A549 (cell line): ENCODE measurements at regions not wholly inside any gene's neighbourhood (a gene's known extent, or its start where the extent isn't known, plus 50 kb on each side); places are given as distances from the start of the nearest gene placed in this dataset.

Experiments
- ATAC-seq, 2 experiments: fragments of 200-7000 bp in 1 of 2; fragments of >200 bp in 1 of 2; cut with Nextera tagmentation in 1 of 2; cut with Tn5 transposase in 1 of 2; 3 replicates each; pipeline versions ENCODE4 v1.8.0 to v1.9.1; 2018 to 2020; ENCODE audit warnings: mild to moderate bottlenecking in 1 of 2, moderate library complexity in 1 of 2
- CTCF ChIA-PET: fragments of 300-600 bp; sonication (Branson Sonifier 250); formaldehyde crosslinking; extraction: SDS; loops from one replicate; lab custom pipeline; 2021; ENCODE audit warnings: antibody characterized with exemption, inconsistent platforms; lab: Yijun Ruan, JAX
- POLR2A ChIA-PET: fragments of 350-600 bp; formaldehyde crosslinking; extraction: SDS; loops from one replicate; lab custom pipeline; 2021; ENCODE audit warnings: antibody characterized with exemption, inconsistent platforms; lab: Yijun Ruan, JAX
- DNase-seq, 2 experiments: peaks; one replicate each; pipeline versions ENCODE4 v3.0.0 to v3.0.0-alpha.2; 2011 to 2016; ENCODE audit warnings: low read depth in 1 of 2, low spot score in 1 of 2
- FAIRE-seq: peaks from 2 replicates; lab custom pipeline; 2011; peaks lifted over from hg19 to GRCh38; lab: Jason Lieb, UNC
- H3K27ac ChIP-seq, 2 experiments: fragments of >200 bp; sonication (Bioruptor Twin); formaldehyde crosslinking; 3 replicates each; pipeline ENCODE4 v1.5.1; 2016 to 2017
- H3K4me1 ChIP-seq: fragments of >200 bp; sonication (Bioruptor Twin); formaldehyde crosslinking; 3 replicates; pipeline ENCODE4 v1.6.1; 2016
- H3K4me2 ChIP-seq: fragments of >200 bp; sonication (Bioruptor Twin); formaldehyde crosslinking; 3 replicates; pipeline ENCODE4 v1.6.1; 2016
- H3K4me3 ChIP-seq: fragments of >200 bp; sonication (Bioruptor Twin); formaldehyde crosslinking; 3 replicates; pipeline ENCODE4 v1.5.1; 2016
- H3K9me3 ChIP-seq: fragments of >200 bp; sonication (Bioruptor Twin); formaldehyde crosslinking; 3 replicates; pipeline ENCODE4 v1.6.1; 2016
- CEBPB ChIP-seq, 2 experiments: fragments of >200 bp in 1 of 2; sonication (Bioruptor Twin) in 1 of 2; formaldehyde crosslinking in 1 of 2; IDR thresholded peaks; 2 replicates each; pipeline ENCODE4 v1.6.1; 2012 to 2016
- CHD4 ChIP-seq: fragments of 200-600 bp; sonication (generic); IDR thresholded peaks from 2 replicates; pipeline ENCODE4 v1.6.1; 2016; ENCODE audit warnings: antibody characterized with exemption, mild to moderate bottlenecking, borderline replicate concordance
- EHF ChIP-seq: fragments of 250-450 bp; sonication (Bioruptor Pico); IDR thresholded peaks from 2 replicates; pipeline ENCODE4 v1.5.0; 2020; ENCODE audit warnings: mild to moderate bottlenecking
- FOSB ChIP-seq: fragments of 250-450 bp; sonication (Bioruptor Pico); IDR thresholded peaks from 2 replicates; pipeline ENCODE4 v1.5.0; 2020; ENCODE audit warnings: mild to moderate bottlenecking, moderate library complexity
- GATA3 ChIP-seq: IDR thresholded peaks from 2 replicates; pipeline ENCODE4 v1.6.1; 2012; ENCODE audit warnings: borderline replicate concordance
- HEYL ChIP-seq: fragments of 250-450 bp; sonication (Bioruptor Pico); IDR thresholded peaks from 2 replicates; pipeline ENCODE4 v1.8.0; 2021; ENCODE audit warnings: mild to moderate bottlenecking, moderate library complexity
- HOXA7 ChIP-seq: fragments of 250-450 bp; sonication (Bioruptor Pico); IDR thresholded peaks from 2 replicates; pipeline ENCODE4 v1.5.0; 2020; ENCODE audit warnings: mild to moderate bottlenecking, moderate library complexity
- JUN ChIP-seq, 2 experiments: fragments of >200 bp; sonication (Bioruptor Twin); formaldehyde crosslinking; IDR thresholded peaks; 2 replicates in 1 of 2; 3 replicates in 1 of 2; pipeline ENCODE4 v1.6.1; 2016 to 2017
- MAZ ChIP-seq: fragments of 150-350 bp; IDR thresholded peaks from 2 replicates; pipeline ENCODE4 v1.6.1; 2014; ENCODE audit warnings: antibody characterized with exemption, low read depth, low read length, borderline replicate concordance
- MYC ChIP-seq: IDR thresholded peaks from 2 replicates; pipeline ENCODE4 v1.6.1; 2012; ENCODE audit warnings: mild to moderate bottlenecking, inconsistent platforms, low read length, improper control_type of control experiment, borderline replicate concordance
- NFE2L2 ChIP-seq: fragments of 150-350 bp; conservative IDR thresholded peaks from 2 replicates; pipeline ENCODE4 v1.6.1; 2014; ENCODE audit warnings: low read length
- PHF8 ChIP-seq: fragments of 200-600 bp; sonication (generic); IDR thresholded peaks from 2 replicates; pipeline ENCODE4 v1.6.1; 2016; ENCODE audit warnings: low read depth, mild to moderate bottlenecking, antibody characterized with exemption, moderate library complexity, borderline replicate concordance
- POLR2A ChIP-seq: IDR thresholded peaks from 2 replicates; pipeline ENCODE4 v1.6.1; 2012; ENCODE audit warnings: mild to moderate bottlenecking, low read length
- POLR2AphosphoS2 ChIP-seq: conservative IDR thresholded peaks from 2 replicates; pipeline ENCODE4 v1.6.1; 2012; ENCODE audit warnings: low read length, improper control_type of control experiment, inconsistent platforms
- SMC3 ChIP-seq: fragments of >200 bp; sonication (Bioruptor Twin); formaldehyde crosslinking; IDR thresholded peaks from 3 replicates; pipeline ENCODE4 v1.6.1; 2018; ENCODE audit warnings: inconsistent platforms
- SREBF2 ChIP-seq: fragments of 450-650 bp; IDR thresholded peaks from 2 replicates; pipeline ENCODE4 v1.6.1; 2014; ENCODE audit warnings: mild to moderate bottlenecking, moderate library complexity
- TFCP2L1 ChIP-seq: fragments of 250-450 bp; sonication (Bioruptor Pico); IDR thresholded peaks from 2 replicates; pipeline ENCODE4 v1.5.0; 2021; ENCODE audit warnings: mild to moderate bottlenecking
- ZC3H11A ChIP-seq: fragments of 450-650 bp; IDR thresholded peaks from 2 replicates; pipeline ENCODE4 v1.6.1; 2014; ENCODE audit warnings: antibody characterized with exemption, mild to moderate bottlenecking
- ZSCAN20 ChIP-seq: fragments of 250-450 bp; sonication (Bioruptor Pico); IDR thresholded peaks from 2 replicates; pipeline ENCODE4 v1.8.0; 2022; ENCODE audit warnings: mild to moderate bottlenecking, moderate library complexity
- WGBS: methylation state at CpG from one replicate; pipeline ENCODE4 v1.1.6; 2017; ENCODE audit errors: missing lambda C conversion rate; 5-methylcytosine and 5-hydroxymethylcytosine counted together
- TF ChIP-seq, protein P1 (sequence below): fragments of 250-450 bp; sonication (Bioruptor Pico); IDR thresholded peaks from 2 replicates; pipeline ENCODE4 v1.5.0; 2020; ENCODE audit warnings: low read depth, mild to moderate bottlenecking, moderate library complexity
- TF ChIP-seq, protein P2 (sequence below): fragments of >200 bp; sonication (Bioruptor Twin); formaldehyde crosslinking; IDR thresholded peaks from 2 replicates; pipeline ENCODE4 v1.6.1; 2016
- TF ChIP-seq, protein P3 (sequence below): IDR thresholded peaks from 2 replicates; pipeline ENCODE4 v1.6.1; 2012
- TF ChIP-seq, protein P4 (sequence below): fragments of >200 bp; sonication (Bioruptor Twin); formaldehyde crosslinking; IDR thresholded peaks from 3 replicates; pipeline ENCODE4 v1.5.1; 2016
- TF ChIP-seq, protein P5 (sequence below): fragments of 450-650 bp; IDR thresholded peaks from 2 replicates; pipeline ENCODE4 v1.6.1; 2014; ENCODE audit warnings: antibody characterized with exemption

DNA sequence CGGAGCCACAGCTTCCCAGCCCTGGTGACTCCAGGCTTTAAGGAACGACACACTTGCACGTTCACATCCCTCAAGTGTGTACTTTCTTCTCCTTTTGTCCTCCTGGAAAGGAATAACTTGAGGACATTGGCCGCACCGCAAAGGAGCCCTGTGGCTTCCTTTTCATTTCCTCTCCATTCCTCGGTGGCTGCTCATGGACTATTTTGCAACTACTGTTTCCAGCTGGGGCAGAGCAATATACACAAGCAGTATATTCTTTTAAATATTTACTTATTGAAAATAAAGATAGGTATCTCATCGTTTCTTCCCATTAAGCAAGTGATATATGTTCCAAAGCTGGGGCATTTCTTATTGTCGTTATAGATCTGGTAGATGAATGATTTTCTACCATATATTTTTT, 97.2 kb upstream of the LYZL1 start (continued):
- TF ChIP-seq, protein P1, sequence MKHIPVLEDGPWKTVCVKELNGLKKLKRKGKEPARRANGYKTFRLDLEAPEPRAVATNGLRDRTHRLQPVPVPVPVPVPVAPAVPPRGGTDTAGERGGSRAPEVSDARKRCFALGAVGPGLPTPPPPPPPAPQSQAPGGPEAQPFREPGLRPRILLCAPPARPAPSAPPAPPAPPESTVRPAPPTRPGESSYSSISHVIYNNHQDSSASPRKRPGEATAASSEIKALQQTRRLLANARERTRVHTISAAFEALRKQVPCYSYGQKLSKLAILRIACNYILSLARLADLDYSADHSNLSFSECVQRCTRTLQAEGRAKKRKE (CRISPR knock-in tag): no peak
- TF ChIP-seq FOSB (CRISPR knock-in tag) (no peak), TFCP2L1 (no peak)

DNA sequence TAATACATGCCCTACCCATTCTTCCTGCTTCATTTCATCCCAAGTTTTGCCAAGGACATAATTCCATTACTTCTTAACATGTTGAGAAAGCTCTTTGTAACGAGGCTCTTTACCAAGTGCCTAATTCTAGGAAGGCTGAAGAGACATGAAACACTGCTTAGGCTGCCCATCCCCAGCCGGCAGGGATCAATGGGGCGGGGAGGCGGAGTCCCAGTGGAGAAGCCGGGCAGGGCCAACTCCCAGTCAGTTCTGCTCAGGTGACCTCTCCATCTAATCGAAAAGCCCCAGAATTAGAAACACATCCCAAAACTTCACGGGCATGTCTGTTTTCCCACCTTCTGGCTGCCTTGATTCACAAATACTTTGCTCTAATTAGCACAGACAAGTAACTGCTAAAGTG, 89.5 kb upstream of the LYZL1 start:
- no peak for DNase-seq
- H3K27ac ChIP-seq: no peak overlapping the region
- WGBS: 69% methylated on average over 6 of the region's 7 CpGs
- ChIA-PET CTCF (no interaction called here), POLR2A (no interaction called here)
- peak overlapping the region; percentile 27; the same call in 1 of the 3 replicates for H3K4me2 ChIP-seq
- no peaks in the 10 kb centered on the region for H3K9me3 ChIP-seq
- H3K4me1 ChIP-seq: no peaks in the 10 kb centered on the region
- TF ChIP-seq POLR2AphosphoS2 (no peak), GATA3 (no peak), HEYL (CRISPR knock-in tag) (no peak), EHF (CRISPR knock-in tag) (no peak), SREBF2 (no peak)
- TF ChIP-seq, all 56 proteins: peak for 0
- H3K4me3 ChIP-seq: no peak overlapping the region
- FAIRE-seq (no peak), ATAC-seq (no peak)

DNA sequence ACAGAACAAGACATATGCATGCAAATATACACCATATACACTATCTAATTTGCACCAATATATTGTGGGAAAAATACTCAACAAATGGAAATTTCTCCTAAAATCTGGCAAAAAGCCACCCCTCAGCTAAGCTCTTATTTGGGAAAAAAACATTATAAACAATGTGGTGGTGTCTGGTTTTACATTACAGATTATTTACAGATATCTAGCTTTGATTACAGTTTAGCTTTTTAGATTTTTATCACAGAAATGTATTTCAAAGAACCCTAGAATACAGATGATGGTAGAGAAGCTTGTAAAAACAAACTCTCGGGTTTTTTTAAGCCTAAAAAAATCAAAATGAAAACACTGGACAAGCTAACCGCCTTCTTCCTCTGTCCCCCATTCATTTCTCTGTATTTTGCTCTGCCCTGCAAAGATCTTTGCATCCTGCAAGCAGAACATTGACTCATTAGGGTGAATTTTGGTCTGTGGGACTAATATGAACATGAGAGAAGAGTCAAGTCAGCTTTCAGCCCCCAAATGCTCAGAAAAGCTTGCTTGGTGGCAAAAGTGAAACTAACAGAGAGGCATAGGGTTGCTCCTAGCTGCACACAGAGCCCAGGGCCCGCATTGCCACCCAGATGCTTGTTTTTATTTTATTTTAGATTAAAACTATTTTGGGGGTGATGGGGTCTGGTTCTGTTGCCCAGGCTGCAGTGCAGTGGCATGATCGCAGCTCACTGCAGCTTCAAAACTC, 88.8 kb upstream of the LYZL1 start:
- CTCF ChIA-PET: interaction anchor here (0.6 to 1.8 kb wide), 2 partner anchors 36 to 118 kb away, joined by 3 to 4 read pairs; no protein-coding TSS in a partner anchor

More for the DNA sequence above, 88.8 kb upstream of the LYZL1 start:
- no peak for FAIRE-seq
- no peak for ATAC-seq
- Histone ChIP-seq H3K4me1 (no peaks in the 10 kb centered on the region), H3K4me3 (no peak overlapping the region), H3K27ac (no peak overlapping the region; a peak in 1 of 6 replicates), H3K9me3 (no peaks in the 10 kb centered on the region), H3K4me2 (peak overlapping the region; percentile 39)
- POLR2A ChIA-PET: no interaction called here
- DNase-seq: no peak
- TF ChIP-seq, protein P2, sequence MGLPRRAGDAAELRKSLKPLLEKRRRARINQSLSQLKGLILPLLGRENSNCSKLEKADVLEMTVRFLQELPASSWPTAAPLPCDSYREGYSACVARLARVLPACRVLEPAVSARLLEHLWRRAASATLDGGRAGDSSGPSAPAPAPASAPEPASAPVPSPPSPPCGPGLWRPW: no peak
- TF ChIP-seq PHF8 (no peak), CEBPB (IDR thresholded peaks at IDR 0.05) (no peak), MYC (no peak), EHF (CRISPR knock-in tag) (no peak), SMC3 (no peak), JUN (IDR thresholded peaks at IDR 0.05) (no peak), ZC3H11A (no peak), NFE2L2 (no peak), POLR2A (no peak), FOSB (CRISPR knock-in tag) (no peak), ZSCAN20 (CRISPR knock-in tag) (no peak), MAZ (no peak), CHD4 (no peak), HOXA7 (CRISPR knock-in tag) (no peak)
- TF ChIP-seq, protein P1 (CRISPR knock-in tag): no peak
- TF ChIP-seq, protein P3, sequence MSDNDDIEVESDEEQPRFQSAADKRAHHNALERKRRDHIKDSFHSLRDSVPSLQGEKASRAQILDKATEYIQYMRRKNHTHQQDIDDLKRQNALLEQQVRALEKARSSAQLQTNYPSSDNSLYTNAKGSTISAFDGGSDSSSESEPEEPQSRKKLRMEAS: no peak
- TF ChIP-seq, protein P4, sequence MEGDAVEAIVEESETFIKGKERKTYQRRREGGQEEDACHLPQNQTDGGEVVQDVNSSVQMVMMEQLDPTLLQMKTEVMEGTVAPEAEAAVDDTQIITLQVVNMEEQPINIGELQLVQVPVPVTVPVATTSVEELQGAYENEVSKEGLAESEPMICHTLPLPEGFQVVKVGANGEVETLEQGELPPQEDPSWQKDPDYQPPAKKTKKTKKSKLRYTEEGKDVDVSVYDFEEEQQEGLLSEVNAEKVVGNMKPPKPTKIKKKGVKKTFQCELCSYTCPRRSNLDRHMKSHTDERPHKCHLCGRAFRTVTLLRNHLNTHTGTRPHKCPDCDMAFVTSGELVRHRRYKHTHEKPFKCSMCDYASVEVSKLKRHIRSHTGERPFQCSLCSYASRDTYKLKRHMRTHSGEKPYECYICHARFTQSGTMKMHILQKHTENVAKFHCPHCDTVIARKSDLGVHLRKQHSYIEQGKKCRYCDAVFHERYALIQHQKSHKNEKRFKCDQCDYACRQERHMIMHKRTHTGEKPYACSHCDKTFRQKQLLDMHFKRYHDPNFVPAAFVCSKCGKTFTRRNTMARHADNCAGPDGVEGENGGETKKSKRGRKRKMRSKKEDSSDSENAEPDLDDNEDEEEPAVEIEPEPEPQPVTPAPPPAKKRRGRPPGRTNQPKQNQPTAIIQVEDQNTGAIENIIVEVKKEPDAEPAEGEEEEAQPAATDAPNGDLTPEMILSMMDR: no peak
- TF ChIP-seq, protein P5, sequence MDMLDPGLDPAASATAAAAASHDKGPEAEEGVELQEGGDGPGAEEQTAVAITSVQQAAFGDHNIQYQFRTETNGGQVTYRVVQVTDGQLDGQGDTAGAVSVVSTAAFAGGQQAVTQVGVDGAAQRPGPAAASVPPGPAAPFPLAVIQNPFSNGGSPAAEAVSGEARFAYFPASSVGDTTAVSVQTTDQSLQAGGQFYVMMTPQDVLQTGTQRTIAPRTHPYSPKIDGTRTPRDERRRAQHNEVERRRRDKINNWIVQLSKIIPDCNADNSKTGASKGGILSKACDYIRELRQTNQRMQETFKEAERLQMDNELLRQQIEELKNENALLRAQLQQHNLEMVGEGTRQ: no peak
- WGBS: 71% methylated on average over 4 of the region's 4 CpGs
